ENCODE measurements at regions not wholly inside any gene's neighbourhood (a gene's known extent, or its start where the extent isn't known, plus 50 kb on each side); places are given as distances from the start of the nearest gene placed in this dataset.
"Not testable (repeated sequence)": the region's sequence is repeated elsewhere in the genome, so short reads cannot be mapped to it uniquely, and the experiment has no call there.

DNA sequence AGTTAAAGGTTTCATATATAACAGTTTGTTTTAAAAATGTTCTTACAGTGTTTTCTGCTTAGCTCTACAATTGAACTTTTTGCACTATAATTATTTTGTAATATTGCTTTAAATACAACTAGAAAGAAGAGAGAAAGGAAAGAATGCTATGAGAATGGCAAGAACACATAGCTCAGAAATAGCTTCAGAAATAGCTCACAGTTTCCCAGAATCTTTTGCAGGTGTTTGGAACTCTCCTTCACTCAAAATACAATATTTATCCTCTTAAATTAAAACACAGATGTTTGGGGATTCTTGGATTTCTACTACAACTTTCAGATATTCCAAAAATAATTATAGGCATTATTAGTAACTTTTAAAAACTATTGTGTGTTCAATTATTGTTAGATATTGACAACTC, 658.0 kb upstream of the DPPA4 start:
- Histone ChIP-seq H4K20me1 (ENCODE audit: insufficient read depth) (no peaks in the 10 kb centered on the region), H3K79me2 (replicated peaks; ENCODE audit: insufficient read depth, low read length) (no peaks in the 10 kb centered on the region), H2AFZ (ENCODE audit: low read depth, low read length) (no peak overlapping the region), H3K36me3 (ENCODE audit: insufficient read depth, low read length) (no peaks in the 10 kb centered on the region), H3K27ac (ENCODE audit: low read length) (no peak overlapping the region), H3K27me3 (ENCODE audit: insufficient read depth, low read depth, low read length) (no peaks in the 10 kb centered on the region), H3K9me2 (ENCODE audit: insufficient read depth, low read length) (no peaks in the 10 kb centered on the region), H3K4me2 (ENCODE audit: low read length) (no peak overlapping the region), H3F3A (ENCODE audit: insufficient read depth, low read length, poor library complexity, severe bottlenecking) (no peaks in the 10 kb centered on the region), H3K9ac (ENCODE audit: low read length) (no peak overlapping the region), H3K4me3 (ENCODE audit: low read length) (no peak overlapping the region), H3K9me3 (ENCODE audit: low read length) (no peaks in the 10 kb centered on the region)
- TF ChIP-seq, protein P1, sequence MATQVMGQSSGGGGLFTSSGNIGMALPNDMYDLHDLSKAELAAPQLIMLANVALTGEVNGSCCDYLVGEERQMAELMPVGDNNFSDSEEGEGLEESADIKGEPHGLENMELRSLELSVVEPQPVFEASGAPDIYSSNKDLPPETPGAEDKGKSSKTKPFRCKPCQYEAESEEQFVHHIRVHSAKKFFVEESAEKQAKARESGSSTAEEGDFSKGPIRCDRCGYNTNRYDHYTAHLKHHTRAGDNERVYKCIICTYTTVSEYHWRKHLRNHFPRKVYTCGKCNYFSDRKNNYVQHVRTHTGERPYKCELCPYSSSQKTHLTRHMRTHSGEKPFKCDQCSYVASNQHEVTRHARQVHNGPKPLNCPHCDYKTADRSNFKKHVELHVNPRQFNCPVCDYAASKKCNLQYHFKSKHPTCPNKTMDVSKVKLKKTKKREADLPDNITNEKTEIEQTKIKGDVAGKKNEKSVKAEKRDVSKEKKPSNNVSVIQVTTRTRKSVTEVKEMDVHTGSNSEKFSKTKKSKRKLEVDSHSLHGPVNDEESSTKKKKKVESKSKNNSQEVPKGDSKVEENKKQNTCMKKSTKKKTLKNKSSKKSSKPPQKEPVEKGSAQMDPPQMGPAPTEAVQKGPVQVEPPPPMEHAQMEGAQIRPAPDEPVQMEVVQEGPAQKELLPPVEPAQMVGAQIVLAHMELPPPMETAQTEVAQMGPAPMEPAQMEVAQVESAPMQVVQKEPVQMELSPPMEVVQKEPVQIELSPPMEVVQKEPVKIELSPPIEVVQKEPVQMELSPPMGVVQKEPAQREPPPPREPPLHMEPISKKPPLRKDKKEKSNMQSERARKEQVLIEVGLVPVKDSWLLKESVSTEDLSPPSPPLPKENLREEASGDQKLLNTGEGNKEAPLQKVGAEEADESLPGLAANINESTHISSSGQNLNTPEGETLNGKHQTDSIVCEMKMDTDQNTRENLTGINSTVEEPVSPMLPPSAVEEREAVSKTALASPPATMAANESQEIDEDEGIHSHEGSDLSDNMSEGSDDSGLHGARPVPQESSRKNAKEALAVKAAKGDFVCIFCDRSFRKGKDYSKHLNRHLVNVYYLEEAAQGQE (IDR thresholded peaks at IDR 0.05; ENCODE audit: borderline replicate concordance): no peak
- TF ChIP-seq EP300 (conservative IDR thresholded peaks at IDR 0.05; ENCODE audit: poor library complexity, severe bottlenecking) (no peak), SMC3 (conservative IDR thresholded peaks at IDR 0.05; ENCODE audit: poor library complexity) (no peak)

DNA sequence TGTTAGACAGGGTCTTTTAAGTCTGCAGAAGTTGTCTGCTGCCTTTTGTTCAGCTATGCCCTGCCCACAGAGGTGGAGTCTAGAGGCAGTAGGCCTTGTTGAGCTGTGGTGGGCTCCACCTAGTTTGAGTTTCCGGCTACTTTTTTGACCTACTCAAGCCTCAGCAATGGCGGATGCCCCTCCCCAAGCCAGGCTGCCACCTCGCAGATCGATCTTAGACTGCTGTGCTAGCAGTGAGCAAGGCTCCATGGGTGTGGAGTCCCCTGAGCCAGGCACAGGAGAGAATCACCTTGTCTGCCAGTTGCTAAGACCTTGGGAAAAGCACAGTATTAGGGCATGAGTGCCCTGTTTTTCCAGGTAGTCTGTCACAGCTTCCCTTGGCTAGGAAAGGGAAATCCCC, 664.6 kb upstream of the DPPA4 start:
- not testable (repeated sequence) for H4K20me1 ChIP-seq (ENCODE audit: insufficient read depth); H3K79me2 ChIP-seq (replicated peaks; ENCODE audit: insufficient read depth, low read length); H3F3A ChIP-seq (ENCODE audit: insufficient read depth, low read length, poor library complexity, severe bottlenecking); H3K9me3 ChIP-seq (ENCODE audit: low read length); H2AFZ ChIP-seq (ENCODE audit: low read depth, low read length); H3K4me2 ChIP-seq (ENCODE audit: low read length); H3K9me2 ChIP-seq (ENCODE audit: insufficient read depth, low read length); H3K27ac ChIP-seq (ENCODE audit: low read length); H3K27me3 ChIP-seq (ENCODE audit: insufficient read depth, low read depth, low read length); H3K36me3 ChIP-seq (ENCODE audit: insufficient read depth, low read length); H3K9ac ChIP-seq (ENCODE audit: low read length); H3K4me3 ChIP-seq (ENCODE audit: low read length)

DNA sequence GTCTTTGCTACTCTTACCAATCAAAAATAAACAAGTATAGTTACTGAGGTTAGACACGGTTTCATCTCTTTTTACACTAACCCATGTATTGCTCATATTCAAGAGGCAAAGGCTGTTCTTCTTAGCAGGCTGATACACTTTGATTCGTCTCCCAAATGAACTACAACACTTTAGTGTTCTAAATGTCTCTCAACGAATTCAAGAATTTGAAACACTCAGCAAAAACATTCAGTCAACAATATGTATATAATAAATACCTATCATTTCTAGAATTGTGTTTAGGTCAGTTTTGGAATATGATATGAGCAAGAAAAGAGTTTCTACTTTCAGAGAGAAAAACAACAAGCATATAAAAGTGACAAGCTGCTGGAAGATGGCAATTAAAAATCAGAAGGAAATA, 669.6 kb upstream of the DPPA4 start:
- Histone ChIP-seq H3K9me2 (ENCODE audit: insufficient read depth, low read length) (no peaks in the 10 kb centered on the region), H3K9ac (ENCODE audit: low read length) (no peak overlapping the region), H3K27ac (ENCODE audit: low read length) (no peak overlapping the region), H3K4me2 (ENCODE audit: low read length) (no peak overlapping the region), H3F3A (ENCODE audit: insufficient read depth, low read length, poor library complexity, severe bottlenecking) (no peaks in the 10 kb centered on the region), H3K79me2 (replicated peaks; ENCODE audit: insufficient read depth, low read length) (no peaks in the 10 kb centered on the region), H4K20me1 (ENCODE audit: insufficient read depth) (no peaks in the 10 kb centered on the region), H2AFZ (ENCODE audit: low read depth, low read length) (no peak overlapping the region), H3K27me3 (ENCODE audit: insufficient read depth, low read depth, low read length) (no peaks in the 10 kb centered on the region), H3K4me3 (ENCODE audit: low read length) (no peak overlapping the region), H3K9me3 (ENCODE audit: low read length) (no peaks in the 10 kb centered on the region), H3K36me3 (ENCODE audit: insufficient read depth, low read length) (no peaks in the 10 kb centered on the region)
- TF ChIP-seq MXI1 (conservative IDR thresholded peaks at IDR 0.05; ENCODE audit: poor library complexity, severe bottlenecking) (no peak), TAF1 (IDR thresholded peaks at IDR 0.05; ENCODE audit: low read depth) (no peak), RAD21 (conservative IDR thresholded peaks at IDR 0.05) (no peak), POLR2AphosphoS5 (IDR thresholded peaks at IDR 0.05) (no peak), EZH2 (IDR thresholded peaks at IDR 0.05; ENCODE audit: borderline replicate concordance, insufficient read depth, low read length, poor library complexity, severe bottlenecking) (no peak), EP300 (conservative IDR thresholded peaks at IDR 0.05; ENCODE audit: poor library complexity, severe bottlenecking) (no peak), SMC3 (conservative IDR thresholded peaks at IDR 0.05; ENCODE audit: poor library complexity) (no peak)
- TF ChIP-seq, protein P1 (IDR thresholded peaks at IDR 0.05; ENCODE audit: borderline replicate concordance): no peak
- TF ChIP-seq, protein P2, sequence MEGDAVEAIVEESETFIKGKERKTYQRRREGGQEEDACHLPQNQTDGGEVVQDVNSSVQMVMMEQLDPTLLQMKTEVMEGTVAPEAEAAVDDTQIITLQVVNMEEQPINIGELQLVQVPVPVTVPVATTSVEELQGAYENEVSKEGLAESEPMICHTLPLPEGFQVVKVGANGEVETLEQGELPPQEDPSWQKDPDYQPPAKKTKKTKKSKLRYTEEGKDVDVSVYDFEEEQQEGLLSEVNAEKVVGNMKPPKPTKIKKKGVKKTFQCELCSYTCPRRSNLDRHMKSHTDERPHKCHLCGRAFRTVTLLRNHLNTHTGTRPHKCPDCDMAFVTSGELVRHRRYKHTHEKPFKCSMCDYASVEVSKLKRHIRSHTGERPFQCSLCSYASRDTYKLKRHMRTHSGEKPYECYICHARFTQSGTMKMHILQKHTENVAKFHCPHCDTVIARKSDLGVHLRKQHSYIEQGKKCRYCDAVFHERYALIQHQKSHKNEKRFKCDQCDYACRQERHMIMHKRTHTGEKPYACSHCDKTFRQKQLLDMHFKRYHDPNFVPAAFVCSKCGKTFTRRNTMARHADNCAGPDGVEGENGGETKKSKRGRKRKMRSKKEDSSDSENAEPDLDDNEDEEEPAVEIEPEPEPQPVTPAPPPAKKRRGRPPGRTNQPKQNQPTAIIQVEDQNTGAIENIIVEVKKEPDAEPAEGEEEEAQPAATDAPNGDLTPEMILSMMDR (IDR thresholded peaks at IDR 0.05; ENCODE audit: poor library complexity, severe bottlenecking): no peak
